Left ventricle myocardium superior (tissue), 1 donor: ENCODE measurements at regions not wholly inside any gene's neighbourhood (a gene's known extent, or its start where the extent isn't known, plus 50 kb on each side); places are given as distances from the start of the nearest gene placed in this dataset.

Experiments
- ATAC-seq: fragments of 200-7000 bp; cut with Tn5 transposase; one replicate; pipeline ENCODE4 v1.9.1; 2020; ENCODE audit warnings: mild to moderate bottlenecking, moderate library complexity
- DNase-seq: peaks from one replicate; pipeline ENCODE4 v3.0.0-alpha.2; 2020
- intact Hi-C: fragments of 100-400 bp; cut with micrococcal nuclease; formaldehyde crosslinking; loops from one replicate; pipeline ENCODE4 v1.11.0; 2022
- donor health status: DM: no; HTN: yes; CAD: no; lungs with severe emphysema.

GRCh38 chr3:106190296-106190695 is 321.5 kb upstream of the CBLB start:
- intact Hi-C loops: no loop called here
- DNase-seq: no peak
- no peak for ATAC-seq

GRCh38 chr3:106191211-106191610 is 322.4 kb upstream of the CBLB start:
- no peak for DNase-seq
- intact Hi-C loops: no loop called here
- ATAC-seq: no peak

- no peak for ATAC-seq
- intact Hi-C loops: no loop called here
These were observed 323.1 kb upstream of the CBLB start for GRCh38 chr3:106191913-106192312.

GRCh38 chr3:106193876-106194275 is 325.1 kb upstream of the CBLB start:
- intact Hi-C loops: no loop called here
- ATAC-seq (no peak), DNase-seq (no peak)

More at GRCh38 chr3:106191913-106192312, 323.1 kb upstream of the CBLB start:
- no peak for DNase-seq

GRCh38 chr3:106194726-106195125 is 325.9 kb upstream of the CBLB start:
- ATAC-seq: no peak
- no peak for DNase-seq
- intact Hi-C loops: no loop called here

GRCh38 chr3:106197532-106198194 is 328.9 kb upstream of the CBLB start:
- DNase-seq: no peak
- ATAC-seq: no peak
- intact Hi-C loops: no loop called here

- intact Hi-C loops: loop anchor here (10.0 kb wide), 1 partner anchor 520 kb away; no protein-coding TSS in a partner anchor
- DNase-seq (no peak), ATAC-seq (no peak)
These were observed 335.5 kb upstream of the CBLB start for GRCh38 chr3:106204160-106204868.

- no peak for DNase-seq
These were observed 337.3 kb upstream of the CBLB start for GRCh38 chr3:106206146-106206545.

GRCh38 chr3:106206613-106207012 is 337.8 kb upstream of the CBLB start:
- intact Hi-C loops: loop anchor here (10.0 kb wide), 1 partner anchor 522 kb away; no protein-coding TSS in a partner anchor
- ATAC-seq (no peak), DNase-seq (no peak)

More at GRCh38 chr3:106206146-106206545, 337.3 kb upstream of the CBLB start:
- intact Hi-C loops: loop anchor here (10.0 kb wide), 1 partner anchor 521 kb away; no protein-coding TSS in a partner anchor
- peak; percentile 66 for ATAC-seq

- ATAC-seq (no peak), DNase-seq (no peak)
- intact Hi-C loops: loop anchor here (10.0 kb wide), 1 partner anchor 523 kb away; no protein-coding TSS in a partner anchor
These were observed 339.4 kb upstream of the CBLB start for GRCh38 chr3:106208251-106208650.

GRCh38 chr3:106208967-106209366 is 340.2 kb upstream of the CBLB start:
- intact Hi-C loops: loop anchor here (10.0 kb wide), 1 partner anchor 524 kb away; no protein-coding TSS in a partner anchor
- ATAC-seq (peak; percentile 31), DNase-seq (no peak)

GRCh38 chr3:106209482-106209881 is 340.7 kb upstream of the CBLB start:
- intact Hi-C loops: loop anchor here (10.0 kb wide), 1 partner anchor 525 kb away; no protein-coding TSS in a partner anchor
- no peak for DNase-seq
- ATAC-seq: no peak

- DNase-seq (no peak), ATAC-seq (no peak)
- intact Hi-C loops: no loop called here
These were observed 342.1 kb upstream of the CBLB start for GRCh38 chr3:106210923-106211322.

GRCh38 chr3:106212665-106213222 is 343.9 kb upstream of the CBLB start:
- ATAC-seq (no peak), DNase-seq (no peak)
- intact Hi-C loops: no loop called here

- ATAC-seq (no peak), DNase-seq (no peak)
- intact Hi-C loops: no loop called here
These were observed 345.1 kb upstream of the CBLB start for GRCh38 chr3:106213954-106214353.

- ATAC-seq (no peak), DNase-seq (no peak)
- intact Hi-C loops: no loop called here
These were observed 345.8 kb upstream of the CBLB start for GRCh38 chr3:106214641-106215040.

- DNase-seq: no peak
- no peak for ATAC-seq
- intact Hi-C loops: no loop called here
These were observed 346.2 kb upstream of the CBLB start for GRCh38 chr3:106215047-106215446.

GRCh38 chr3:106217745-106218144 is 348.9 kb upstream of the CBLB start:
- DNase-seq (no peak), ATAC-seq (no peak)
- intact Hi-C loops: no loop called here

- DNase-seq: no peak
- no peak for ATAC-seq
- intact Hi-C loops: no loop called here
These were observed 358.3 kb upstream of the CBLB start for GRCh38 chr3:106227068-106227467.

- intact Hi-C loops: no loop called here
- ATAC-seq: no peak
- no peak for DNase-seq
These were observed 359.5 kb upstream of the CBLB start for GRCh38 chr3:106228271-106228670.
